NK-92 (cell line): ENCODE measurements at regions not wholly inside any gene's neighbourhood (a gene's known extent, or its start where the extent isn't known, plus 50 kb on each side); places are given as distances from the start of the nearest gene placed in this dataset.

Experiments
- DNase-seq: peaks from one replicate; lab custom pipeline; 2025; ENCODE audit not compliant: unreplicated experiment; lab: John Stamatoyannopoulos, UW

GRCh38 chr15:69624155-69624520 lies 171.5 kb downstream of the RPLP1 start:
- no peak for DNase-seq

GRCh38 chr15:69624816-69625215 lies 172.2 kb downstream of the RPLP1 start:
- DNase-seq, result no peak

- DNase-seq, result no peak
Measured at GRCh38 chr15:69625328-69625727, 172.7 kb downstream of the RPLP1 start.

- no peak for DNase-seq
Measured at GRCh38 chr15:69626095-69627066, 173.8 kb downstream of the RPLP1 start.

- no peak for DNase-seq
Measured at GRCh38 chr15:69627548-69628158, 175.0 kb downstream of the RPLP1 start.

GRCh38 chr15:69628256-69629093 lies 175.9 kb downstream of the RPLP1 start:
- DNase-seq, result no peak

GRCh38 chr15:69629631-69630161 lies 177.1 kb downstream of the RPLP1 start:
- DNase-seq, result no peak

GRCh38 chr15:69631005-69631404 lies 178.4 kb downstream of the RPLP1 start:
- DNase-seq, result no peak

- DNase-seq, result no peak
Measured at GRCh38 chr15:69631978-69632377, 179.4 kb downstream of the RPLP1 start.

GRCh38 chr15:69634860-69635259 lies 182.2 kb downstream of the RPLP1 start:
- DNase-seq, result no peak

GRCh38 chr15:69636169-69636915 lies 183.7 kb downstream of the RPLP1 start:
- DNase-seq, result no peak

GRCh38 chr15:69637818-69638217 lies 185.2 kb downstream of the RPLP1 start:
- DNase-seq, result no peak

- DNase-seq, result no peak
Measured at GRCh38 chr15:69643476-69643875, 190.9 kb downstream of the RPLP1 start.

GRCh38 chr15:69643971-69644370 lies 191.4 kb downstream of the RPLP1 start:
- no peak for DNase-seq

- no peak for DNase-seq
Measured at GRCh38 chr15:69644876-69645275, 192.3 kb downstream of the RPLP1 start.

- no peak for DNase-seq
Measured at GRCh38 chr15:69647142-69647513, 194.5 kb downstream of the RPLP1 start.

- DNase-seq, result no peak
Measured at GRCh38 chr15:69648212-69648611, 195.6 kb downstream of the RPLP1 start.

- no peak for DNase-seq
Measured at GRCh38 chr15:69648775-69649735, 196.4 kb downstream of the RPLP1 start.

GRCh38 chr15:69652293-69652692 lies 199.7 kb downstream of the RPLP1 start:
- no peak for DNase-seq
